ENCODE measurements at regions not wholly inside any gene's neighbourhood (a gene's known extent, or its start where the extent isn't known, plus 50 kb on each side); places are given as distances from the start of the nearest gene placed in this dataset.

- H3K9ac ChIP-seq (ENCODE audit: low read depth, low read length) = no peak overlapping the region
Observed at GRCh38 chr18:67893916-67894315, 377.4 kb upstream of the DSEL start.

DNA sequence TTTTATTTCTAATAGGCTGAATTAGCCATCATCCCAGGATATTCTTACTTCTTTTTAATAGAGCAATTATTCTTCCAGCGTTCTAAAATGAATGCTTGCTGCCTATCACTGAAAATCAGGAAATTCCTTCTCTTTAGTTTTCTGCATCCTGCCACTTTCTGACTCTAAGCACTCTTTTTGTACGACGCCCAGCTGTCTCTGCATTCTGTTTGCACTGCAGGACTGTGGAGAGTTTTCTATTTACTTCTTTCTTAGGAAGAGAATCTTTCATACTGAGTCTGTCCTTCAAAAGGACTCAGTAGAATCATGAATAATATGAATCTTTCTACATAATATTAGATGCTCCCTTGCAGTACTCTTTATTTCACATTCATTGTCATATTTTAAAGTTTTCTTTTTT, 360.4 kb upstream of the DSEL start:
- H3K9me3 ChIP-seq (ENCODE audit: control insufficient read depth, insufficient read depth, low read length) = no peaks in the 10 kb centered on the region
- H3K4me1 ChIP-seq (ENCODE audit: insufficient read depth, low read length) = peaks cover 10% of the 10 kb centered on the region; the same call in 1 of the 2 replicates
- no peaks in the 10 kb centered on the region for H3K36me3 ChIP-seq (ENCODE audit: insufficient read depth, low read length)
- H3K9ac ChIP-seq (ENCODE audit: low read depth, low read length) = no peak overlapping the region

More at GRCh38 chr18:67893916-67894315, 377.4 kb upstream of the DSEL start:
- Histone ChIP-seq H3K36me3 (ENCODE audit: insufficient read depth, low read length) (no peaks in the 10 kb centered on the region), H3K4me1 (ENCODE audit: insufficient read depth, low read length) (no peaks in the 10 kb centered on the region), H3K9me3 (ENCODE audit: control insufficient read depth, insufficient read depth, low read length) (no peaks in the 10 kb centered on the region)

DNA sequence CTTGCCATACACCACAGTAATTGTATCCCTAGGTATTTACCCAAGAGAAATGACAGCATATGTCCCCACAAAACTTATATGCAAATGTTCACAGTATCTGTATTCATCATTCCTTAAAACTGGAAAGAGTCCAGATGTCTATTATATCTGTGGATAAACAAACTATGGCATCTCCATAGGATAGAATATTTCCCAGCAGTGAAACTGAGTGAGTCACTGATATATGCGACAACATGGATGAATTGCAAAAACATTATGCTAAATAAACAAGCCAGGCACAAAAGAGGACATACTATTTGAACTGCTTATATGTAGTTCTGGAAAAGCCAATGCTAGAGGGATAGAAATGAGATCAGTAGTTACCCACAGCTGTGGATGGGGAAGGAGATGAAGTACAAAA, 359.4 kb upstream of the DSEL start:
- no peaks in the 10 kb centered on the region for H3K36me3 ChIP-seq (ENCODE audit: insufficient read depth, low read length)
- H3K4me1 ChIP-seq (ENCODE audit: insufficient read depth, low read length) = peaks cover 10% of the 10 kb centered on the region; the same call in 1 of the 2 replicates
- no peaks in the 10 kb centered on the region for H3K9me3 ChIP-seq (ENCODE audit: control insufficient read depth, insufficient read depth, low read length)
- no peak overlapping the region for H3K9ac ChIP-seq (ENCODE audit: low read depth, low read length)

DNA sequence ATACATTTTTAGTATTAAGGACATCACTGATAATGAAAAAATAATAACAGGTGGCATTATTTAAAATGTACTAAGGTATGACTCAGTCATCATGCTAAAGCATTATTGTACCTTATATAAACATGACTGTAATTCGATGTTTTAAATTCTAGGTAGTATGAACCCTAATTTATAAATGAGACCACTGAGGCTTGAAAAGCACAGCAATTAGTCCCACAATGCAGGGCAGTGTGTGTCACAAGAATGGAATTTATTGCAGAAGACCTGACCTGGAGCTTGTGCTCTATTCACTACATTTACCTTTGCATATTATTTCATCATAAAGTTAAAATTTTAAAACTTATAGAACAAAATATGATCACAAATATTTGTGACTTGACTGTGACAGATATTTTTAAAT, 358.5 kb upstream of the DSEL start:
- Histone ChIP-seq H3K9me3 (ENCODE audit: control insufficient read depth, insufficient read depth, low read length) (no peaks in the 10 kb centered on the region), H3K9ac (ENCODE audit: low read depth, low read length) (no peak overlapping the region), H3K4me1 (ENCODE audit: insufficient read depth, low read length) (peaks cover 10% of the 10 kb centered on the region; the same call in 1 of the 2 replicates), H3K36me3 (ENCODE audit: insufficient read depth, low read length) (no peaks in the 10 kb centered on the region)

GRCh38 chr18:67865400-67865799, 348.9 kb upstream of the DSEL start:
- H3K4me1 ChIP-seq (ENCODE audit: insufficient read depth, low read length) = 0 out of 2 replicates have a peak, but pooled peaks cover 7% of the 10 kb centered on the region
- no peaks in the 10 kb centered on the region for H3K36me3 ChIP-seq (ENCODE audit: insufficient read depth, low read length)
- H3K9me3 ChIP-seq (ENCODE audit: control insufficient read depth, insufficient read depth, low read length) = no peaks in the 10 kb centered on the region
- no peak overlapping the region for H3K9ac ChIP-seq (ENCODE audit: low read depth, low read length)

DNA sequence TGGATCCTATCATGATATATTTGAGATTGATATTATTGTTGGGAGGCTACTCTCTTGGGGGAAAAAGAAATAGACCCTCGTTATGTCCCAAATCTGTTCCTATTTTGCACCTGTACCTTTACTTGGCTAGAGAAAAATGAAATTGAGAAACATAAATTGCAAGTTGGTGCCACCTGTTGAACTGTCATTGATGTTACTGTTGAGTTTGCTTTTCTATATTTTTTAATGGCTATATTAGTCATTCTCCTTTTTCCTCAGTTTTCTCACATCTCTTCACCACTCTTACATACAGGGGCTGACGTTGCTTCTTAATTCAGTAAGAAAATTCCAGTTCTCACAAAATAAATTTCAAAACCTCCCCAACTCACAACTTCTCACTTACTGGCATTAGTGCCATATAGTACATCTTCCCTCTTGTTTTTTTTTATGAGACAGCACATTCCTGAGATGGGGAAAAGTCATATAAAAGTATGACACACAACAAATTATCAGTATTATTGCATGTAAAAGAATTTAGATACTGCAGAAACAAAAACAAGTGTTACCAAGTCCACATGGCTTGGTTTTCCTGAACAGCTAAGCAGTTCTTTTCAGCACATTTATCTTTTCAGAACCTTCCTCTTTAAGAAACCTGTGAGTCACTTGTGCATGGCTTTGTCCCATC, 348.3 kb upstream of the DSEL start:
- Histone ChIP-seq H3K36me3 (ENCODE audit: insufficient read depth, low read length) (no peaks in the 10 kb centered on the region), H3K4me1 (ENCODE audit: insufficient read depth, low read length) (0 out of 2 replicates have a peak, but pooled peaks cover 7% of the 10 kb centered on the region), H3K9ac (ENCODE audit: low read depth, low read length) (no peak overlapping the region), H3K9me3 (ENCODE audit: control insufficient read depth, insufficient read depth, low read length) (no peaks in the 10 kb centered on the region)

DNA sequence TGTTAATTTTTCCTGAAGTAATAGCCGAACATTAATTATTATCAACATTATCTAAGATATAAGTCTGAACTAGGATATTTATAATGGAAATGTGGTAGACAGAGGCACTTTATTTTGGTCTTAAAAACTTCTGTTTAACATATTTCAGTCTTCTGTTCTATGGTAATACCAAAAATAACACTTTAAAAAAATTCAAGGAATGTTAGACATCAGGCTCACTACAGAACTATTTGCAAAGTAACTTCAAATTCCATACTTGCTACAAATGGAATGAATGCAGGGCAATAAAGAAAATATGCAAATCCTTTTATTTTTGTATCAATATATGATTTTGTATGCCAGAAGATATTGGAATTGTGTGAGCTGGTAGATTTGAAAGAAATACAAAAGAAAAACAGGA, 345.5 kb upstream of the DSEL start:
- H3K4me1 ChIP-seq (ENCODE audit: insufficient read depth, low read length) = 0 out of 2 replicates have a peak, but pooled peaks cover 7% of the 10 kb centered on the region
- no peak overlapping the region for H3K9ac ChIP-seq (ENCODE audit: low read depth, low read length)
- no peaks in the 10 kb centered on the region for H3K36me3 ChIP-seq (ENCODE audit: insufficient read depth, low read length)
- H3K9me3 ChIP-seq (ENCODE audit: control insufficient read depth, insufficient read depth, low read length) = no peaks in the 10 kb centered on the region

DNA sequence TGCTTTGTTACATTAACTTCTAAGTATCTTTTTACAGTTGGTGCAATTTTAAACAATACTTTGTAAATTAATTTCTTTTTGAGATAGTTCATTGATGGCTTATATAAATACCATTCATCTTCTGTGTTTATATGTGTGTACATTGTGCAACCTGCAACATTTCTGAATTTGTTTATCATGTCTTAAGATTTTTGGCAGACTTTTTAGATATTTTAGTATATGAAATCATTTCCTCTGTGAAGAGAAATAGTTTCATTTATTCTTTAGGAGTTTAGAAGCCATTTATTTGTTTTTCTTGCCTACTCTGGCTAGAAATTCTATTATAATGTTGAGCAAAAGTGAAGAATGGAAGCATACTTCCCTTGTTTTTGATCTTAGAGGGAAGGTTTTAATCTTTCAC, 337.8 kb upstream of the DSEL start:
- Histone ChIP-seq H3K4me1 (ENCODE audit: insufficient read depth, low read length) (no peaks in the 10 kb centered on the region), H3K36me3 (ENCODE audit: insufficient read depth, low read length) (no peaks in the 10 kb centered on the region), H3K9me3 (ENCODE audit: control insufficient read depth, insufficient read depth, low read length) (no peaks in the 10 kb centered on the region), H3K9ac (ENCODE audit: low read depth, low read length) (no peak overlapping the region)

GRCh38 chr18:67846422-67847098, 330.0 kb upstream of the DSEL start:
- no peaks in the 10 kb centered on the region for H3K9me3 ChIP-seq (ENCODE audit: control insufficient read depth, insufficient read depth, low read length)
- no peak overlapping the region for H3K9ac ChIP-seq (ENCODE audit: low read depth, low read length)
- no peaks in the 10 kb centered on the region for H3K4me1 ChIP-seq (ENCODE audit: insufficient read depth, low read length)

GRCh38 chr18:67845035-67845434, 328.5 kb upstream of the DSEL start:
- no peaks in the 10 kb centered on the region for H3K36me3 ChIP-seq (ENCODE audit: insufficient read depth, low read length)
- H3K9ac ChIP-seq (ENCODE audit: low read depth, low read length) = no peak overlapping the region
- H3K4me1 ChIP-seq (ENCODE audit: insufficient read depth, low read length) = no peaks in the 10 kb centered on the region
- no peaks in the 10 kb centered on the region for H3K9me3 ChIP-seq (ENCODE audit: control insufficient read depth, insufficient read depth, low read length)

More at GRCh38 chr18:67846422-67847098, 330.0 kb upstream of the DSEL start:
- no peaks in the 10 kb centered on the region for H3K36me3 ChIP-seq (ENCODE audit: insufficient read depth, low read length)

GRCh38 chr18:67840379-67840778, 323.9 kb upstream of the DSEL start:
- no peaks in the 10 kb centered on the region for H3K9me3 ChIP-seq (ENCODE audit: control insufficient read depth, insufficient read depth, low read length)
- no peaks in the 10 kb centered on the region for H3K4me1 ChIP-seq (ENCODE audit: insufficient read depth, low read length)
- no peaks in the 10 kb centered on the region for H3K36me3 ChIP-seq (ENCODE audit: insufficient read depth, low read length)
- H3K9ac ChIP-seq (ENCODE audit: low read depth, low read length) = no peak overlapping the region

- peaks cover 4% of the 10 kb centered on the region; the same call in 1 of the 2 replicates for H3K4me1 ChIP-seq (ENCODE audit: insufficient read depth, low read length)
- H3K9me3 ChIP-seq (ENCODE audit: control insufficient read depth, insufficient read depth, low read length) = no peaks in the 10 kb centered on the region
- no peak overlapping the region for H3K9ac ChIP-seq (ENCODE audit: low read depth, low read length)
- no peaks in the 10 kb centered on the region for H3K36me3 ChIP-seq (ENCODE audit: insufficient read depth, low read length)
Observed at GRCh38 chr18:67818432-67818831, 301.9 kb upstream of the DSEL start.

DNA sequence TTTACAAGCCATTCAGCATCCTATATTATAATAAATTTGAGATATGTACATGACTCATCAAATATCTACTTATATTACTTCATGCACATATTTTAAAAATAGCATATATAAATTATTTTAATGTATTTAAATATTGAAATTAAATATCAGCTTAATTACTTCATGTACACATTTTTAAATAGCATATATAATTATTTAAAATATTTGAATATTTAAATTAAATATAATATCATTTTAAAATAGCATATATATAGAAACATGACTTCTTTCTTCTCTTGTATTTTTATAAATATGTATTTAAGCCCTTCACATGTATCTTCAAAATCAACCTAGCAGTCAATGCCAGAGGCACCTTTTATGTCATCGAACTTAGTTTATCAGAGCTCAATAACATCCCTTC, 298.8 kb upstream of the DSEL start:
- H3K36me3 ChIP-seq (ENCODE audit: insufficient read depth, low read length) = no peaks in the 10 kb centered on the region
- no peaks in the 10 kb centered on the region for H3K9me3 ChIP-seq (ENCODE audit: control insufficient read depth, insufficient read depth, low read length)
- no peak overlapping the region for H3K9ac ChIP-seq (ENCODE audit: low read depth, low read length)
- H3K4me1 ChIP-seq (ENCODE audit: insufficient read depth, low read length) = no peaks in the 10 kb centered on the region

DNA sequence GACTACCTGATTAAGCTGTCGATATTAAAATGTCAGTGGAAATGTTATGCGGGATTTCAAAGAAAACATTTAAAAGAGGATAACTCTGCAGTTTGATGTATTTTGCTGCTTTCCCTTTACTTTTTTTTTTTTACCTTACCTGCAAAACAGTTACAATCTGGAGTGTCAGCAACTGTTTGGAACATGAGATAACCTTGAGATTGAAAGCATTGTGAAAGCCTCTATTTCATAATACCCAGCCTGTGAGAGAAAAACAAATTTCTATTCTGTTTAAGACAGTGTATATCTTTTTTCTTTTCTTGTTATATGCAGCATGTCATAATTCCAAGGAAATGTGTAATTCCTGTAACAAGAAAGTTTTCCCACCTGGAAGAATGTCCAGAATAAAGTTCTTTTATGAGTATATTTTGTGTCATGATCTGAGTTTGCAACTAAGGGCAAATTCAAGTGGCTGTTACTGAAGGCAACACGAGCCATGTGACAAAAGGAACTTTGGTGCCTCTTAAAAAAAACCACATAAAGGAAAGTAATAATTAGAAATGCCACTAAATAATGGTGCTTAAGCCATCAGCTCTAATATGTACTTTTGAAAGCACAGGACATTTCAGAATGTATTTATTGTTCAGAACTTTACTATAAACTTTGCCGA, 297.0 kb upstream of the DSEL start:
- Histone ChIP-seq H3K9ac (ENCODE audit: low read depth, low read length) (no peak overlapping the region), H3K36me3 (ENCODE audit: insufficient read depth, low read length) (no peaks in the 10 kb centered on the region), H3K4me1 (ENCODE audit: insufficient read depth, low read length) (no peaks in the 10 kb centered on the region), H3K9me3 (ENCODE audit: control insufficient read depth, insufficient read depth, low read length) (no peaks in the 10 kb centered on the region)

GRCh38 chr18:67805261-67805660, 288.7 kb upstream of the DSEL start:
- Histone ChIP-seq H3K9ac (ENCODE audit: low read depth, low read length) (no peak overlapping the region), H3K36me3 (ENCODE audit: insufficient read depth, low read length) (no peaks in the 10 kb centered on the region), H3K4me1 (ENCODE audit: insufficient read depth, low read length) (no peaks in the 10 kb centered on the region), H3K9me3 (ENCODE audit: control insufficient read depth, insufficient read depth, low read length) (peaks cover 15% of the 10 kb centered on the region; the same call in 1 of the 2 replicates)
